ENCODE measurements at regions not wholly inside any gene's neighbourhood (a gene's known extent, or its start where the extent isn't known, plus 50 kb on each side); places are given as distances from the start of the nearest gene placed in this dataset.

GRCh38 chr5:103375863-103376591 is 117.5 kb downstream of the MACIR start:
- TF ChIP-seq, protein P1, sequence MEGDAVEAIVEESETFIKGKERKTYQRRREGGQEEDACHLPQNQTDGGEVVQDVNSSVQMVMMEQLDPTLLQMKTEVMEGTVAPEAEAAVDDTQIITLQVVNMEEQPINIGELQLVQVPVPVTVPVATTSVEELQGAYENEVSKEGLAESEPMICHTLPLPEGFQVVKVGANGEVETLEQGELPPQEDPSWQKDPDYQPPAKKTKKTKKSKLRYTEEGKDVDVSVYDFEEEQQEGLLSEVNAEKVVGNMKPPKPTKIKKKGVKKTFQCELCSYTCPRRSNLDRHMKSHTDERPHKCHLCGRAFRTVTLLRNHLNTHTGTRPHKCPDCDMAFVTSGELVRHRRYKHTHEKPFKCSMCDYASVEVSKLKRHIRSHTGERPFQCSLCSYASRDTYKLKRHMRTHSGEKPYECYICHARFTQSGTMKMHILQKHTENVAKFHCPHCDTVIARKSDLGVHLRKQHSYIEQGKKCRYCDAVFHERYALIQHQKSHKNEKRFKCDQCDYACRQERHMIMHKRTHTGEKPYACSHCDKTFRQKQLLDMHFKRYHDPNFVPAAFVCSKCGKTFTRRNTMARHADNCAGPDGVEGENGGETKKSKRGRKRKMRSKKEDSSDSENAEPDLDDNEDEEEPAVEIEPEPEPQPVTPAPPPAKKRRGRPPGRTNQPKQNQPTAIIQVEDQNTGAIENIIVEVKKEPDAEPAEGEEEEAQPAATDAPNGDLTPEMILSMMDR (IDR thresholded peaks at IDR 0.05) = no peak
- TF ChIP-seq POLR2AphosphoS5 (IDR thresholded peaks at IDR 0.05) = no peak
- no peak for TF ChIP-seq POLR2A (IDR thresholded peaks at IDR 0.05)

Measured in prostate gland (tissue), 2 donors.